ENCODE measurements at regions not wholly inside any gene's neighbourhood (a gene's known extent, or its start where the extent isn't known, plus 50 kb on each side); places are given as distances from the start of the nearest gene placed in this dataset.

DNA sequence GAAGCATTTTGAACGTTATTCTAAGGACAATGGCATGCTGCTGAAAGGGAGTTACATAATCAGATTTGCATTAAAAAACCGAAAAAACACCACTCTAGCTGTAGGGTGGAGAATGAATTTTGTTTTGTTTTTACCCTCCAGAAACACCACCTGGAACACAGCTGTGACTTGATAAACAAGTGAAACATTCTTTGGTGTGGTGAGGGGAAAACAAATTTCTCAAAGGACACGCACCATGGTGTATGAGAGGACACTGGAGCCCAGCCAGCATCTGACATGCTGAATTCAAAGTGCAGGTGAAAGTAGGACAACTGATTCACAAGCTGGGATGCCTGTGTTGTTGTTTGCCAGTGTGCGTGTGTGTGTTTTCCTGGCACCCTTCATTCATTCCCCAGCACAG, 554.5 kb upstream of the TBL1XR1 start:
- H3K36me3 ChIP-seq (ENCODE audit: control insufficient read depth in 2 of 2, extremely low read depth in 1 of 2, insufficient read depth in 2 of 2, low read length in 2 of 2): no peaks in the 10 kb centered on the region
- TF ChIP-seq, protein P1, sequence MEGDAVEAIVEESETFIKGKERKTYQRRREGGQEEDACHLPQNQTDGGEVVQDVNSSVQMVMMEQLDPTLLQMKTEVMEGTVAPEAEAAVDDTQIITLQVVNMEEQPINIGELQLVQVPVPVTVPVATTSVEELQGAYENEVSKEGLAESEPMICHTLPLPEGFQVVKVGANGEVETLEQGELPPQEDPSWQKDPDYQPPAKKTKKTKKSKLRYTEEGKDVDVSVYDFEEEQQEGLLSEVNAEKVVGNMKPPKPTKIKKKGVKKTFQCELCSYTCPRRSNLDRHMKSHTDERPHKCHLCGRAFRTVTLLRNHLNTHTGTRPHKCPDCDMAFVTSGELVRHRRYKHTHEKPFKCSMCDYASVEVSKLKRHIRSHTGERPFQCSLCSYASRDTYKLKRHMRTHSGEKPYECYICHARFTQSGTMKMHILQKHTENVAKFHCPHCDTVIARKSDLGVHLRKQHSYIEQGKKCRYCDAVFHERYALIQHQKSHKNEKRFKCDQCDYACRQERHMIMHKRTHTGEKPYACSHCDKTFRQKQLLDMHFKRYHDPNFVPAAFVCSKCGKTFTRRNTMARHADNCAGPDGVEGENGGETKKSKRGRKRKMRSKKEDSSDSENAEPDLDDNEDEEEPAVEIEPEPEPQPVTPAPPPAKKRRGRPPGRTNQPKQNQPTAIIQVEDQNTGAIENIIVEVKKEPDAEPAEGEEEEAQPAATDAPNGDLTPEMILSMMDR (IDR thresholded peaks at IDR 0.05; ENCODE audit: extremely low read depth in 1 of 2, insufficient read depth in 1 of 2, low read depth in 1 of 2, low read length in 2 of 2): no peak
- TF ChIP-seq POLR2AphosphoS5 (IDR thresholded peaks at IDR 0.05; ENCODE audit: insufficient read depth, low read depth, low read length) (no peak), EZH2 (IDR thresholded peaks at IDR 0.05; ENCODE audit: borderline replicate concordance, low read depth, low read length, severe bottlenecking) (no peak), POLR2A (IDR thresholded peaks at IDR 0.05; ENCODE audit: low read depth, low read length) (no peak)
- no peaks in the 10 kb centered on the region for H3K79me2 ChIP-seq (ENCODE audit: control insufficient read depth, insufficient read depth, low read length)
- POLR2A ChIA-PET: no interaction called here
- H2AFZ ChIP-seq (ENCODE audit: low read depth, low read length): no peak overlapping the region
- H3K4me3 ChIP-seq (replicated peaks in 1 of 3; ENCODE audit: insufficient read depth in 1 of 3, low read depth in 1 of 3, low read length in 3 of 3): no peak overlapping the region
- no peaks in the 10 kb centered on the region for H3K9me3 ChIP-seq (replicated peaks; ENCODE audit: control insufficient read depth, insufficient read depth, low read length)
- H4K20me1 ChIP-seq (replicated peaks; ENCODE audit: control insufficient read depth, extremely low read depth, insufficient read depth, low read length): no peaks in the 10 kb centered on the region
- no peaks in the 10 kb centered on the region for H3K4me1 ChIP-seq (ENCODE audit: control insufficient read depth, extremely low read depth, insufficient read depth, low read length)
- no peak overlapping the region for H3K4me2 ChIP-seq (ENCODE audit: insufficient read depth, low read length)
- DNase-seq (ENCODE audit: low read depth, low spot score) (no peak), FAIRE-seq (no peak)
- no peaks in the 10 kb centered on the region for H3K9me1 ChIP-seq (replicated peaks; ENCODE audit: control insufficient read depth, extremely low read depth, insufficient read depth, low read length)
- dilution Hi-C loops (cut with MboI; ENCODE audit: extremely low pct_ligation_motif_present, low sequenced_read_pairs) (no loop called here), intact Hi-C loops (cut with micrococcal nuclease) (no loop called here)
- CTCF ChIA-PET: no interaction called here
- H3K27me3 ChIP-seq (ENCODE audit: control insufficient read depth in 2 of 2, insufficient read depth in 2 of 2, low read length in 2 of 2): no peaks in the 10 kb centered on the region
- no peak overlapping the region for H3K27ac ChIP-seq (ENCODE audit: insufficient read depth, low read depth, low read length)
- no peak overlapping the region for H3K9ac ChIP-seq (replicated peaks; ENCODE audit: extremely low read depth, insufficient read depth, low read length)
- BruUV-seq (replicated peaks): no TSS peak

DNA sequence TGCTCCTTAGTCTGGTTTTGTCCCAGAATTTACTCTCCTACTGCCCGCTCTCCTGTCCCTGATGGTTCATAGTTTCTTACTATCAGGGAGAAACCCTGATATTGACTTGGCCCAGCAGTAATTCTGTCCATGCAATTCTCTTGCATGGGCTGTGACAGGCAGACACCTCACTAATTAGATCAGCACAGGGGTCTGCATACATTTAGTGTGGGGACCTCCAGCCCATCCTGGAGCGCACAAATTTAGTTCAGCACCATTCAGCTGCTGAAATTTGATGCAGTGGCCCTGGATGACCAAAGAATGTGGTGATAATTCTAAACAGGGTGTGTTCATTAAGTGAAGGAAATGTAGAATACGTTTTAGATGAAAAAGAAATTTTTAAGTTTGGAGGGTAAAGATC, 555.5 kb upstream of the TBL1XR1 start:
- ChIA-PET CTCF (interaction anchor here (1.2 to 1.8 kb wide), 2 partner anchors 10 to 163 kb away, joined by 3 to 5 read pairs; no protein-coding TSS in a partner anchor), POLR2A (no interaction called here)
- no peaks in the 10 kb centered on the region for H3K36me3 ChIP-seq (ENCODE audit: control insufficient read depth in 2 of 2, extremely low read depth in 1 of 2, insufficient read depth in 2 of 2, low read length in 2 of 2)
- no peaks in the 10 kb centered on the region for H3K9me3 ChIP-seq (replicated peaks; ENCODE audit: control insufficient read depth, insufficient read depth, low read length)
- no peak for FAIRE-seq
- no peak overlapping the region for H3K27ac ChIP-seq (ENCODE audit: insufficient read depth, low read depth, low read length)
- H3K4me3 ChIP-seq (replicated peaks in 1 of 3; ENCODE audit: insufficient read depth in 1 of 3, low read depth in 1 of 3, low read length in 3 of 3): no peak overlapping the region
- H3K79me2 ChIP-seq (ENCODE audit: control insufficient read depth, insufficient read depth, low read length): no peaks in the 10 kb centered on the region
- BruUV-seq (replicated peaks): no TSS peak
- H4K20me1 ChIP-seq (replicated peaks; ENCODE audit: control insufficient read depth, extremely low read depth, insufficient read depth, low read length): no peaks in the 10 kb centered on the region
- no peaks in the 10 kb centered on the region for H3K4me1 ChIP-seq (ENCODE audit: control insufficient read depth, extremely low read depth, insufficient read depth, low read length)
- H2AFZ ChIP-seq (ENCODE audit: low read depth, low read length): no peak overlapping the region
- H3K9me1 ChIP-seq (replicated peaks; ENCODE audit: control insufficient read depth, extremely low read depth, insufficient read depth, low read length): no peaks in the 10 kb centered on the region
- H3K9ac ChIP-seq (replicated peaks; ENCODE audit: extremely low read depth, insufficient read depth, low read length): no peak overlapping the region
- H3K27me3 ChIP-seq (ENCODE audit: control insufficient read depth in 2 of 2, insufficient read depth in 2 of 2, low read length in 2 of 2): no peaks in the 10 kb centered on the region
- intact Hi-C loops (cut with micrococcal nuclease) (no loop called here), dilution Hi-C loops (cut with MboI; ENCODE audit: extremely low pct_ligation_motif_present, low sequenced_read_pairs) (no loop called here)
- TF ChIP-seq POLR2AphosphoS5 (IDR thresholded peaks at IDR 0.05; ENCODE audit: insufficient read depth, low read depth, low read length): no peak
- TF ChIP-seq EZH2 (IDR thresholded peaks at IDR 0.05; ENCODE audit: borderline replicate concordance, low read depth, low read length, severe bottlenecking): no peak
- TF ChIP-seq MYC (IDR thresholded peaks at IDR 0.05; ENCODE audit: low read depth, low read length): no peak
- TF ChIP-seq FOS (IDR thresholded peaks at IDR 0.05; ENCODE audit: borderline replicate concordance, insufficient read depth, low read length): no peak
- TF ChIP-seq, protein P2, sequence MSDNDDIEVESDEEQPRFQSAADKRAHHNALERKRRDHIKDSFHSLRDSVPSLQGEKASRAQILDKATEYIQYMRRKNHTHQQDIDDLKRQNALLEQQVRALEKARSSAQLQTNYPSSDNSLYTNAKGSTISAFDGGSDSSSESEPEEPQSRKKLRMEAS (IDR thresholded peaks at IDR 0.05; ENCODE audit: insufficient read depth, insufficient read length): no peak
- no peak for TF ChIP-seq JUN (IDR thresholded peaks at IDR 0.05; ENCODE audit: borderline replicate concordance, insufficient read depth, insufficient read length, low read depth)
- TF ChIP-seq, protein P1 (IDR thresholded peaks at IDR 0.05; ENCODE audit: extremely low read depth in 1 of 2, insufficient read depth in 1 of 2, low read depth in 1 of 2, low read length in 2 of 2): no peak
- no peak for TF ChIP-seq POLR2A (IDR thresholded peaks at IDR 0.05; ENCODE audit: low read depth, low read length)
- no peak for TF ChIP-seq GATA2 (IDR thresholded peaks at IDR 0.05; ENCODE audit: insufficient read depth, insufficient read length, low read depth, low read length)
- no peak overlapping the region for H3K4me2 ChIP-seq (ENCODE audit: insufficient read depth, low read length)
- no peak for DNase-seq (ENCODE audit: low read depth, low spot score)
